ENCODE measurements at regions not wholly inside any gene's neighbourhood (a gene's known extent, or its start where the extent isn't known, plus 50 kb on each side); places are given as distances from the start of the nearest gene placed in this dataset.
"Not testable (repeated sequence)": the region's sequence is repeated elsewhere in the genome, so short reads cannot be mapped to it uniquely, and the experiment has no call there.

DNA sequence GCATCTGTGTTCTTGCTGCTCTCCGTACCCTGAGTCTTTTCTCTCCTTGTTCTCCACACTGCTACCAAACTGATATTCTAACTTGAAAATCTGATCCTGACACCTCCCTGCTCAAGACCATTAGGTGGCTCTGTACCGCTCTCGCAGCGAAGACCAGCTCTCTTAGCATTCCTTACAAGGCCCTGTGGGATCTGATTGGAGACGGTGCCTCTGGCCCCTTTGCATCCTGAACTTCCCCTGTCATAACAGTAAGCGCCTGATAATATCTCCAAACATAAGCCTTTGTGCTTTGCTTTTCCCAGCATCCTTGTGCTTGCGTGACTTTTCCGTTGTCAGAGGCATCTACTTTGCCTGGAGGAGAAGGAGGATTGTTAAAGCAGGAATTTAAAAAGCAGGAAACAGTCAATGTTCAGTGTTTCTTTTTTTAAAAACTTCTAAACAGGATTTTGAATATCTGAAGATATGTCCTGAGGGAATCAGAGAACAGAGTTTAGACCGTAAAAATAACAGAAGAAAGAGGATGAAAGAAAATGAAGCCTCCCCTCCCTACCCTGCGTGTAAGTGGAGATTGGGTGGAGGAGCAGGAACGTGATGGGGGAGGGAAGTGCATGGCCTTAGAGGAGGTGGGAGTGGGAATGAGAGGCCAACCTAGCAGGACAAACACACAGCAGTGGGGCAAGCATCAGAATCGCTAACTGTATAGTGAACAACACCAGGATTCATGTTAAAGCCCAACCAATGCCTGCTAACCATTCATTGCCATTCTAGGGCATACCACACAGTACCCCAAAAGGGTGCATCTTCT, 89.2 kb upstream of the STMND1 start:
- no peak for DNase-seq (ENCODE audit: low read depth)

DNA sequence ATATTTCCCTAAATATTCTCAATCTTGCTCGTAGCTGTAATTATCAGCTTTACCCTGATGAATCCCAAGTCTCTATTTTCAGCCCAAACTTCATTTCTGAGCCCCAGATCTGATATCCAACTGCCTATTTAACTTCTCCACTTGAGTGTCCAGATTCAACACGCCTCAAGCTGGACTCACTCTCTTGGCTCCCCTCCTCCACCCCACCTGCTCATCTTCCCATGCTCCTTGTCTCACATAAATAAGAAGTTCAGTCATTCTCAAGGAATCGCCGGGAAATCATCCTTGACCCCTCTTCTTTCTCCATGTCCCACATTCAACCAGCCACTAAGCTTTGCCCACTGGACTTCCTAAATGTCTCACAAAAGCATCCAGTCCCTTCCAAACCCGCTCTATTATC, 89.9 kb upstream of the STMND1 start:
- no peak for DNase-seq (ENCODE audit: low read depth)

- no peak for DNase-seq (ENCODE audit: low read depth)
Observed at GRCh38 chr6:17007749-17008148, 94.1 kb upstream of the STMND1 start.

GRCh38 chr6:17006543-17006942, 95.3 kb upstream of the STMND1 start:
- DNase-seq (ENCODE audit: low read depth), result no peak

DNA sequence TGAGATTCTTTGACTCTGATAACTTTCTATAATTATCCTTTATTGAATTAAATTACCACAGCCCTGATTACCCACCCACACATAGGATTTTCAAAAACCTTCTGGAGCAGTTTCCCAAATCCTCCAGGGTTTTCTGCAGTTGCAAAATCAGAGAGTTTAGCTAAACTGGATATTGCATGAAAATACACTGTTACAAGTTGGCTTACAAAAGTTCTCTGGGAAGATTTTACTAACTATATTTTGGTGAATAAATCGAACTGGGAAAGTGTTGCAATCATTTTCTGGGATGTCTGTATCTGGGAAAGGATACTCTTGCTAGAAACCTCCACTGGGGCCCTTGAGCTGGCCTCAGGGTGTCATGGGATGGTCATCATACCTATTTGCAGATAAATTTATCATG, 97.6 kb upstream of the STMND1 start:
- DNase-seq (ENCODE audit: low read depth), result no peak

- no peak for DNase-seq (ENCODE audit: low read depth)
Observed at GRCh38 chr6:17002123-17002522, 99.7 kb upstream of the STMND1 start.

DNA sequence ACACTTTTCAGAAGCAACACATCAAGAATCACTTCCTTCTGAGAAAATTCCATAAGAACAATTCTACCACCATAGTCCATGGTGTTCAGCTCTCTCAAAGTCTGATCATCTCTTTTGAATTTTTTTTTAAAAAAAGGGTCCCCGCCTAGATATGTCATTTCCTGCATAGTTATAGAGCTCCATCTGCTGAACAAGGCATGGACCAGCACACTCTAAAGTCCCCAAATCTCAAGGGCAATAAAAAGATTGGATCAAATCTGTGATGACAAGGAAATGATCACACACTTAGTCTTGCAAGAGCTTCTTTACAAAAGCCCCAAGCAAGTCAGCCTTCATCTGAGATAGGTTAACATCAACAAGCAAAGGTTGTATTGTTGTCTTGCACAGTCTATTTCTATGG, 100.7 kb upstream of the STMND1 start:
- DNase-seq (ENCODE audit: low read depth), result no peak

DNA sequence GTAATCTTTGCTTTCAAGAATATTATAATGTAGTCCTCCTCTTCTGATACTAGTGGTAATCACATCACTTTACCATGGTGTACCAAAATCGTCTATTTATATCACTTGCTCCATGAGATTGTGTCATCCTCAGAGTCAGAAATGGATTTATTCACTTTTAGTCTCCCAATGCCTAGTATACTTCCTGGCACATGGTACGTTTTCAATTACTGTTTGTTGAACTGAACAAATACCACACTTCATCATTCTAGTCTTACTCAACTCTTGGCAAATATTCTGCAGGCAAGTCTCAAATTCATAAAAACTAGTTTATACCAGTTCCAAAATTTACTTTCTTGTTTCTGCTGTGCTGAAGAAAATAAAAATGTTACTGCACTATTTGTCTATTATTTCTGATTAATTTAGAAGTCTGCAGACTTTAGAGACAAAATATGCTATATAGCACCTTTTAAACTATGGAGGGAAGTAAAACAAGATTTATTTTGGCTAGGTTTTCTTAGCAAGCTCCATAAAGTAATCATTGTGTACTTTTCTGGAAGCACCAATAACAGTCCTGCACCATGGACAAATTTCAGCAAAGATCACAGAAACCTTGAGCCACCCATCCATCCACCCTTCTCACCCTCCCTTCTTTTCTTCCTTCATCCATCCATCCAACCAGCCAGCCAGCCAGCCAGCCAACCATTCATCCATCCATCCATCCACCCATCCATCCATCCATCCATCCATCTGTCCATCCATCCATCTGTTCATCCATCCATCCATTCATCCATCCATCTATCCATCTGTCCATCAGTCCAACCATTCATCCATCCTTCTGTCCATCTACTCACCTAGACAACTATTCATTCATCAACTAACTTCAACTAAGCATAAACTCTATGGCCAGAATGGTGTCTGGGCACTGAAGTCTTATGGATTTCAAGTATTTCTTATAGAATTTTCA, 102.1 kb upstream of the STMND1 start:
- DNase-seq (ENCODE audit: low read depth), result no peak

DNA sequence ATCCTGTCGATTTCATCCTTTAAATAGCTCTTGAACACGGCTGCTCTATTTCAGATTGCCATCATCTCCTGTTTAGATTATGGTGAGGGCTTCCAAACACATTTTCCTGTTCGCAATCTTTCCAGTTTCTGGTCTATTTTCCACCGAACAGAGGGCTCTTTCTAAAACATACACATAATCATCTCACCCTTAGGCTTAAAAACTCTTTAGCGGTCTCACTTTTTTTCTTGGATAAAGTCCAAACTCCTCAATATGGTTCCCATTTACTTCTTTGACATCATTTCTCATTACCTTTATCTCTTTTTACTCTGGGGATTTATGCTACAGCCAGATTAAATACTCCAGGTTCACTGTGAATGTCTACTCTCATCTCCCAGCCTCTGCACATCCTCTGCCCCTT, 103.4 kb upstream of the STMND1 start:
- DNase-seq (ENCODE audit: low read depth), result no peak

GRCh38 chr6:16995511-16996250, 106.2 kb upstream of the STMND1 start:
- no peak for DNase-seq (ENCODE audit: low read depth)

GRCh38 chr6:16993396-16993795, 108.5 kb upstream of the STMND1 start:
- DNase-seq (ENCODE audit: low read depth), result no peak

DNA sequence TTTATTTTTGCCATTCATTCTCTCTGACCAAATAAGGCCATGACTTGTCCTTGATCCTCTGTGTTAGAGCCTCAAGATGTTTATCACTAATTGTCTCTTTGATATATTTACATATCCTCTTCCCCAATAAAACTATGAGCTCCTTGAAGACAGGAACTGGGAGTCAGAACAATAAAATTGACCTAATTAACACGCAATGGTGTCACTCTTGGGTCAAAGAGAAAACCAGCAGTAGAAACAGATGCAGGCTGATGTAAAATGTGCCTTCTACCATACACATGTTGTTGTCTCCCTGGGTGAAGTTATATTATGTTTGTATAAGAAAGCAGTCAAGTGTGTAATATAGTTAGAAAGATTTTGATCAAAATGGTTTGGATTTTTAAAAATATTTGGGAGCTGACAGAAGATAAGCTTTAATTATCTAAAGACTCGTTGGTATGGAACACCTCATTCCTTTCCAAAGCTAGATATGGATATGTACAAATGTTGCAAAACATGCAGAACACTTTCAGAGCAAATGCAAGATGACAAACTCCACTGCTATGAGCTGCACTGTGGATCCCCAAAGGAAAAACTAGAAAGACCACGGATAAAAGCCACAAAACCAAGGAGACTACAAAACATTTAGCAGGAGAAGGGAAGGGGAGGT, 109.7 kb upstream of the STMND1 start:
- no peak for DNase-seq (ENCODE audit: low read depth)

DNA sequence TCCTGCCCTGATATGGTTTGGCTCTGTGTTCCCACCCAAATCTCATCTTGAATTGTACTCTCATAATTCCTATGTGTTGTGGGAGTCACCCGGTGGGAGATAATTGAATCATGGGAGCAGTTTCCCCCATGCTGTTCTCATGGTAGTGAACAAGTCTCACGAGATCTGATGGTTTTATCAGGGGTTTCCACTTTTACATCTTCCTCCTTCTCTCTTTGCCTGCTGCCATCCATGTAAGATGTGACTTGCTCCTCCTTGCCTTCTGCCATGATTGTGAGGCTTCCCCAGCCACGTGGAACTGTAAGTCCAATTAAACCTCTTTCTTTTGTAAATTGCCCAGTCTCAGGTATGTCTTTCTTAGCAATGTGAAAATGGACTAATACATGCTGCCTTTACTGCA, 111.9 kb upstream of the STMND1 start:
- DNase-seq (ENCODE audit: low read depth), result not testable (repeated sequence)

DNA sequence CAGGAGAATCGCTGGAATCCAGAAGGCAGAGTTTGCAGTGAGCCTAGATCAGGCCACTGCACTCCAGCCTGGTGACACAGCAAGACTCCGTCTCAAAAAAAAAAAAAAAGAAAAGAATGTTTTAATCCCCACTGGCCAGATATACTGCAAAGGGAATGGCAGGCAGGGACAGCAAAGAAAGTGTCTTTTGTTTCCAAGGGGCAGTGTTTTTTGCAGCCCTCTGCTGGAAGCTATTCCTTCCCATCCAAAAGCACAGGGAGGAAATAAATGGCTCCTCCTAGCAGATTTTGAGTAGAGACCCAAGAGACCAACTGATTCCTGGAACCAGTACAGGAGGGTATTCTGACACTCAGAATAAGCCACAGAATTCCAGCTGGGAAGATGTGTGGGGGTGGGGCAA, 112.5 kb upstream of the STMND1 start:
- no peak for DNase-seq (ENCODE audit: low read depth)

DNA sequence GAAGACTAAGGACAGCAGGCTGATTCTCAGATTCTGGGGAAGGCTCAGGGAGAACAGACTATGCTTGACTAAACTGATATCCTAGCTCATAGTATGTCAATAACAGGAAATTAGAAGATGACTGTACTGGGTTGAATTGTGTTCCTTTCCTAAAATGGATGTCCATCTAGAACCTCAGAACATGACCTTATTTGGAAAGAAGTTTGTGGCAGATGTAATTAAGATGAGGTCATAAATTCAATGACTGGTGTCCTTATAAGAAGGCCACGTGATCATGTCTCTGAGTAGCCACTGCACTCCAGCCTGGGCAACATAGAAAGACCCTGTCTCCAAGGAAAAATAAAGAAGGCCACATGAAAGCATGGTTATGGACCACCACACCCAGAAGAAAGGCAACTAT, 113.9 kb upstream of the STMND1 start:
- DNase-seq (ENCODE audit: low read depth), result no peak

DNA sequence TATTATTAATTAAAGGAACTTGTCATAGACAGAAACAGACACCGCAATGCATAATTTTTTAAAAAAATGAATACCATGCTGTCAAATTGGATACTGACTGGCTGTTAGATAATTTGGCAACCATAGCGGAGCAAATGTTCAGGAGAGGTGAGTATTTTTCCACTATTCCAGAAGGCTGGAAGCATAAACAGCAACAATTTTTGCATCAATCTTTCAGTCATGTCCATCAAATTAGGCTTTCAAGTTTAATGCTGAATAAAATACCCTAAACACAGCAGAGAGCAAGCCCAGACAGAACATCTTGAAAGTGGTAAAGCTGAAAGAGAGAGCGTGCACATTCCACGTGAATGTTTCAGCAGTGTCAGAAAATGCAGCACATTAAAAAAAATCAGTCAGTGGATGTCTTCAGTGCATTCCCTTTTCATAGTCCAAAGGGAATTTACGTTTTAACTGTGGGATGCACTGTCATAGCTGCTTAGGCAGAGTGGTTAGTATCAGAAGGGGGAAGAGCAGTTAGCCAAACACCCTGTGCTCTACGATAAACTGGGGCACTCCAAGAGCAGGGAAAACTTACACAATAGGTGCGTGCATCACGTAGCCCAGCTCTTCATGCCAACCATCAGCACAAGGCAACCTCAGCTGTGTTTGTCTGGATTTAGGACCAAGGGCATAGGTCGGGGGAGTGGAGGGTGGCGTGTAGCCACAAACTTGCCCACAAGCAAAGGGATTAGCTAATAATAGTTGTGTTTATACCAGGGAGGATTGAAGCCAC, 116.2 kb upstream of the STMND1 start:
- DNase-seq (ENCODE audit: low read depth), result no peak

DNA sequence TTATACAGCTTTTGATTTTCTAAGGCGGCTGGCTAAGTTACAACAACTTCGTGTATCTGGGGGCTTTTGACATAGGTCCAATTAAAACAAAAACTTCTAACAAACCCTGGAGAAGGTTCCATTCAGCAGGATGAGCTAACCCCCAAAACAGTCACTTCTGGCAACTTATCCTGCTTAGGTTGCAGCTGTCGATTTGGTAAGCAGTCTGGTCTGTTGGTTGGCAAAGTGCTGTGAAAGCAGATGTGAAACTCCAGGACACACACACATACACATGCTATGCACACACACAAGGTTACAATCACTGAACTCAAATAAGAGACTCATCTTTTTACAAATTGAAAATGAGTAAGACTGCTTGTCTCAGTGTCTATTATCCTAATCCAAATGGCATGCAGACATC, 119.0 kb upstream of the STMND1 start:
- no peak for DNase-seq (ENCODE audit: low read depth)

DNA sequence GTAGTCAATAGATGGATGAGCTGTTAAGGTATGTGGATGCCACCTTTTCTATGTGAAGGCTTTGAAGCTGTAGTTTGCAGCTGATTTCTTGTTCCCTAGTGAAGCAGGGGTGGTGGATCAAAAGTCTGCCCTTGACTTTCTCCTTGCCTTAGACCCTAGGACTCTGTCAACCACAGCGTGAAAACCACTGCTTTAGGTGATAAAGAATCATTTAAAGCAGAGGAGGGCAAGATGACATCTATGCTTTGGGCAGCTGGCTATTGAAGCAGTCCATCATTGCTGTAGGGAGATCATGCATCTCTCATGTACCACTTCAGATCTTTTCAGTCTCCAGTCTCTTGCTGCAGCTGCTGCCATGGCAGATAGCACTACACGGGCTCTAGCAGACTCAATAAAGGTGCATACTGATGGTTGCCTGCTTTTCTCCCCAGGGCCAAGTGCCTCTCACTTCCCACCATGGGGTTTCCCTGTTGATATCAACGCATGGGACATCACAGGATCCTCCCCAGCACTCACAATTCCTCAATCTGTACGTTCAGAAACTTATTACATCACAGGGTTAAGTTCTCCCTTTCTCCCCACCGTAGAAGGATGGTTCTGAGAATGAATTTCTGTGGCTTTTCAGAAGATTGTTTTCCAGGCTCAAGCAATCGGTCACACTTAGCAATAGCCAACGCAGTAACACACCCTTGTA, 122.0 kb upstream of the STMND1 start:
- no peak for DNase-seq (ENCODE audit: low read depth)

GRCh38 chr6:16978686-16979085, 123.2 kb upstream of the STMND1 start:
- no peak for DNase-seq (ENCODE audit: low read depth)

GRCh38 chr6:16976385-16977183, 125.3 kb upstream of the STMND1 start:
- DNase-seq (ENCODE audit: low read depth), result no peak

Measured in CMK (cell line).